ENCODE measurements at regions not wholly inside any gene's neighbourhood (a gene's known extent, or its start where the extent isn't known, plus 50 kb on each side); places are given as distances from the start of the nearest gene placed in this dataset.

GRCh38 chr4:58738375-58738774 lies 1628.2 kb upstream of the IGFBP7 start:
- no peaks in the 10 kb centered on the region for H3K36me3 ChIP-seq (ENCODE audit: insufficient read depth, low read length)
- TF ChIP-seq TAF1 (IDR thresholded peaks at IDR 0.05; ENCODE audit: low read depth) (no peak), POLR2AphosphoS5 (IDR thresholded peaks at IDR 0.05) (no peak), EZH2 (IDR thresholded peaks at IDR 0.05; ENCODE audit: borderline replicate concordance, insufficient read depth, low read length, poor library complexity, severe bottlenecking) (no peak)
- TF ChIP-seq, protein P1, sequence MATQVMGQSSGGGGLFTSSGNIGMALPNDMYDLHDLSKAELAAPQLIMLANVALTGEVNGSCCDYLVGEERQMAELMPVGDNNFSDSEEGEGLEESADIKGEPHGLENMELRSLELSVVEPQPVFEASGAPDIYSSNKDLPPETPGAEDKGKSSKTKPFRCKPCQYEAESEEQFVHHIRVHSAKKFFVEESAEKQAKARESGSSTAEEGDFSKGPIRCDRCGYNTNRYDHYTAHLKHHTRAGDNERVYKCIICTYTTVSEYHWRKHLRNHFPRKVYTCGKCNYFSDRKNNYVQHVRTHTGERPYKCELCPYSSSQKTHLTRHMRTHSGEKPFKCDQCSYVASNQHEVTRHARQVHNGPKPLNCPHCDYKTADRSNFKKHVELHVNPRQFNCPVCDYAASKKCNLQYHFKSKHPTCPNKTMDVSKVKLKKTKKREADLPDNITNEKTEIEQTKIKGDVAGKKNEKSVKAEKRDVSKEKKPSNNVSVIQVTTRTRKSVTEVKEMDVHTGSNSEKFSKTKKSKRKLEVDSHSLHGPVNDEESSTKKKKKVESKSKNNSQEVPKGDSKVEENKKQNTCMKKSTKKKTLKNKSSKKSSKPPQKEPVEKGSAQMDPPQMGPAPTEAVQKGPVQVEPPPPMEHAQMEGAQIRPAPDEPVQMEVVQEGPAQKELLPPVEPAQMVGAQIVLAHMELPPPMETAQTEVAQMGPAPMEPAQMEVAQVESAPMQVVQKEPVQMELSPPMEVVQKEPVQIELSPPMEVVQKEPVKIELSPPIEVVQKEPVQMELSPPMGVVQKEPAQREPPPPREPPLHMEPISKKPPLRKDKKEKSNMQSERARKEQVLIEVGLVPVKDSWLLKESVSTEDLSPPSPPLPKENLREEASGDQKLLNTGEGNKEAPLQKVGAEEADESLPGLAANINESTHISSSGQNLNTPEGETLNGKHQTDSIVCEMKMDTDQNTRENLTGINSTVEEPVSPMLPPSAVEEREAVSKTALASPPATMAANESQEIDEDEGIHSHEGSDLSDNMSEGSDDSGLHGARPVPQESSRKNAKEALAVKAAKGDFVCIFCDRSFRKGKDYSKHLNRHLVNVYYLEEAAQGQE (IDR thresholded peaks at IDR 0.05; ENCODE audit: borderline replicate concordance) = no peak
- H4K20me1 ChIP-seq (ENCODE audit: insufficient read depth) = no peaks in the 10 kb centered on the region
- H3K4me2 ChIP-seq (ENCODE audit: low read length) = no peak overlapping the region
- no peaks in the 10 kb centered on the region for H3K9me3 ChIP-seq (ENCODE audit: low read length)
- H3K4me3 ChIP-seq (ENCODE audit: low read length) = no peak overlapping the region
- H3K9me2 ChIP-seq (ENCODE audit: insufficient read depth, low read length) = no peaks in the 10 kb centered on the region
- no peaks in the 10 kb centered on the region for H3K27me3 ChIP-seq (ENCODE audit: insufficient read depth, low read depth, low read length)
- H2AFZ ChIP-seq (ENCODE audit: low read depth, low read length) = no peak overlapping the region
- no peaks in the 10 kb centered on the region for H3F3A ChIP-seq (ENCODE audit: insufficient read depth, low read length, poor library complexity, severe bottlenecking)
- H3K79me2 ChIP-seq (replicated peaks; ENCODE audit: insufficient read depth, low read length) = no peaks in the 10 kb centered on the region
- H3K9ac ChIP-seq (ENCODE audit: low read length) = no peak overlapping the region
- H3K27ac ChIP-seq (ENCODE audit: low read length) = no peak overlapping the region

GRCh38 chr4:58734030-58734674 lies 1624.0 kb upstream of the IGFBP7 start:
- H2AFZ ChIP-seq (ENCODE audit: low read depth, low read length) = no peak overlapping the region

More at GRCh38 chr4:58734030-58734674, 1624.0 kb upstream of the IGFBP7 start:
- Histone ChIP-seq H3K4me3 (ENCODE audit: low read length) (no peak overlapping the region), H3K27ac (ENCODE audit: low read length) (no peak overlapping the region), H3K79me2 (replicated peaks; ENCODE audit: insufficient read depth, low read length) (no peaks in the 10 kb centered on the region), H3K9me2 (ENCODE audit: insufficient read depth, low read length) (no peaks in the 10 kb centered on the region), H3K27me3 (ENCODE audit: insufficient read depth, low read depth, low read length) (no peaks in the 10 kb centered on the region), H3K9me3 (ENCODE audit: low read length) (no peaks in the 10 kb centered on the region), H3K36me3 (ENCODE audit: insufficient read depth, low read length) (no peaks in the 10 kb centered on the region), H4K20me1 (ENCODE audit: insufficient read depth) (no peaks in the 10 kb centered on the region), H3K9ac (ENCODE audit: low read length) (no peak overlapping the region), H3F3A (ENCODE audit: insufficient read depth, low read length, poor library complexity, severe bottlenecking) (no peaks in the 10 kb centered on the region), H3K4me2 (ENCODE audit: low read length) (no peak overlapping the region)
- TF ChIP-seq EZH2 (IDR thresholded peaks at IDR 0.05; ENCODE audit: borderline replicate concordance, insufficient read depth, low read length, poor library complexity, severe bottlenecking) (no peak), POLR2AphosphoS5 (IDR thresholded peaks at IDR 0.05) (no peak), RAD21 (conservative IDR thresholded peaks at IDR 0.05) (no peak), MXI1 (conservative IDR thresholded peaks at IDR 0.05; ENCODE audit: poor library complexity, severe bottlenecking) (no peak), EP300 (conservative IDR thresholded peaks at IDR 0.05; ENCODE audit: poor library complexity, severe bottlenecking) (no peak), SMC3 (conservative IDR thresholded peaks at IDR 0.05; ENCODE audit: poor library complexity) (no peak), CTCF (IDR thresholded peaks at IDR 0.05; ENCODE audit: poor library complexity, severe bottlenecking) (no peak)
- TF ChIP-seq, protein P1 (IDR thresholded peaks at IDR 0.05; ENCODE audit: borderline replicate concordance) = no peak
